ENCODE measurements at regions not wholly inside any gene's neighbourhood (a gene's known extent, or its start where the extent isn't known, plus 50 kb on each side); places are given as distances from the start of the nearest gene placed in this dataset.

DNA sequence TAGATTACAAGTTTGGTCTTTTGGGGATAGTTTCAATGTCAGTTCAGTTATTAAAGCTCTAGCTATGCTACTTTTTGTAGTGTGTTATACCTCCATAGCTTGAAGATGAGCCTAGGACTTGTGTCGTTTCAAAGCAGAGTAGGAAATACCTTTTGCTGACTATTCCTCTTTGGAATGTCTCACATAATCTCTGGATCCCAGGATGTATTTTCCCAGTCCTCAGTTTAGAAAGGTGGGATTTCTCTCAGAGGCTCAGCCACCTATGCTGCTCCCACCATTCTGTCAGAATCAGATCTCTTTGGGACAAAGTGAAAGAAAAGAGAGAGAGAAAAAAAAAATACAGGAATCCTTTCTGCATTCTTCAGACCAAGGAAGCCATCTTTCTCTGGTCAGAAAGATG lies 567.5 kb upstream of the IMPG1 start:
- DNase-seq (ENCODE audit: low spot score) = no peak
- H3K27ac ChIP-seq = no peak overlapping the region
- TF ChIP-seq CTCF (conservative IDR thresholded peaks at IDR 0.05; ENCODE audit: low read depth) = no peak
- CTCF ChIA-PET = no interaction called here
- POLR2A ChIA-PET (ENCODE audit: low non-redundant PET) = no interaction called here

DNA sequence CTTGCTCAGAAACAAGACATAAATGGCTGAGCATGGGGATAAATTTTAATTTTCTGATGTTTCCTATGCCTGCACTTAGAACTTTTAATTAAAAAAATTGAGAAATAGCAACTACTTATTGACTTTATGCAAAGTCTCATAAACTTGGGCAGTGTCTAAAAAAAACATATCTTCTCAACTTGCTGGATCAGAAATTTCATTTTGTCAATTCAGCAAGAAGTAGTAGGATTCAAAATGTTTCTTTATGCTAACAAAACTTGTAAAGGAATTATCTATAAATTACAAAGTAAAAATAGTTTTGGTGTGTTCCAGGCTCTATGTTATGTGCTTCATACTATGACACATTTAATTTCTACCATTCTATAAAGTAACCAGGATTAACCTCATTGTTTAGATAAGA lies 562.2 kb upstream of the IMPG1 start:
- DNase-seq (ENCODE audit: low spot score) = no peak
- no peak overlapping the region for H3K27ac ChIP-seq

DNA sequence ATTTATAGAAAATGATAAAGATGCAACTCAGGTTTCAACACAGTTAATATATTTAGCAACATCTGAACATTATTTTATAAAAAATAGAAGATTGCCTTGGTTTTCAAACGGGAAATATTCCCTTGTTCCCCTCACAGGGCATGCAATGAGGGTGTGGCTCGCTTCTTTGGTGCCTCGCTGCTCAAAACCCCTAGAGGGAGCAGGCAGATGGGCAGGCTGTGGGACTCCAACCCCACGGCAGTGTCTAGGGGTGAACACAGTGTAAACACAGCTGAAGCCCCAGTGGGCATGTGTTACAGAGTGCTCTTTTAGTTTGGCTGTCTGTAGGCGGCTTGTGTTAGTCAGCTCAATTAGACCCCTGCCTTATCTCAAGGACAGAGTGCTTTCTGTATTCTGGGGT lies 560.8 kb upstream of the IMPG1 start:
- DNase-seq (ENCODE audit: low spot score) = no peak
- ChIA-PET POLR2A (ENCODE audit: low non-redundant PET) (no interaction called here), CTCF (interaction anchor here (0.6 kb wide), 1 partner anchor 264 kb away, joined by 3 read pairs; no protein-coding TSS in a partner anchor)
- H3K27ac ChIP-seq = no peak overlapping the region
- no peak for TF ChIP-seq CTCF (conservative IDR thresholded peaks at IDR 0.05; ENCODE audit: low read depth)

More for the DNA sequence above, 562.2 kb upstream of the IMPG1 start:
- POLR2A ChIA-PET (ENCODE audit: low non-redundant PET) = no interaction called here
- CTCF ChIA-PET = no interaction called here
- TF ChIP-seq CTCF (conservative IDR thresholded peaks at IDR 0.05; ENCODE audit: low read depth) = no peak

- ChIA-PET CTCF (no interaction called here), POLR2A (ENCODE audit: low non-redundant PET) (no interaction called here)
- TF ChIP-seq CTCF (conservative IDR thresholded peaks at IDR 0.05; ENCODE audit: low read depth) = no peak
- no peak overlapping the region for H3K27ac ChIP-seq
- DNase-seq (ENCODE audit: low spot score) = no peak
Observed at GRCh38 chr6:76631622-76632021, 559.2 kb upstream of the IMPG1 start.

GRCh38 chr6:76615395-76615794 lies 542.9 kb upstream of the IMPG1 start:
- CTCF ChIA-PET = no interaction called here
- POLR2A ChIA-PET (ENCODE audit: low non-redundant PET) = no interaction called here
- TF ChIP-seq CTCF (conservative IDR thresholded peaks at IDR 0.05; ENCODE audit: low read depth) = no peak
- H3K27ac ChIP-seq = no peak overlapping the region
- no peak for DNase-seq (ENCODE audit: low spot score)

GRCh38 chr6:76612954-76613353 lies 540.5 kb upstream of the IMPG1 start:
- no peak overlapping the region for H3K27ac ChIP-seq
- ChIA-PET CTCF (no interaction called here), POLR2A (ENCODE audit: low non-redundant PET) (no interaction called here)
- TF ChIP-seq CTCF (conservative IDR thresholded peaks at IDR 0.05; ENCODE audit: low read depth) = no peak
- DNase-seq (ENCODE audit: low spot score) = no peak

DNA sequence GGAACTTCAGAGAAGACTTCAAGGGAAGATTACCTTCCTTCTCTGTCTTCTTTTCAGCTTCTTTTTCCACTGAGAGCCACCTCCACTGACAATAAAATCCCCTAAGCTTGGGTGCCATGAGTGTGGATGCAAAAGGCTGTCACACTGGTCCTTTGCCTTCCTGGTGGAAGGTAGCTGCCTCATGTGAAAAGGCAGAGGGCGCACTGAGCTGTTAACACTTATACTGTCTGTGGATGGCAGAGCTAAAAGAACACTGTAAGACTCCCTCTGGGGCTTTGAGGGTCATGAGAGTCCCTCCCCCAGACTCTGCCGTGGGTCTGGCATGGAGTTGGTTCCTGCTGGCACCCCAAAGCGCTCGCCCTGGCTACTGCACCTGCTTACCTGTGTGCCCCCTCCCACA lies 536.7 kb upstream of the IMPG1 start:
- no peak for TF ChIP-seq CTCF (conservative IDR thresholded peaks at IDR 0.05; ENCODE audit: low read depth)
- CTCF ChIA-PET = no interaction called here
- H3K27ac ChIP-seq = no peak overlapping the region

More for the DNA sequence above, 536.7 kb upstream of the IMPG1 start:
- DNase-seq (ENCODE audit: low spot score) = no peak
- POLR2A ChIA-PET (ENCODE audit: low non-redundant PET) = no interaction called here
